Nephron progenitor cell (in vitro differentiated cells): ENCODE measurements at regions not wholly inside any gene's neighbourhood (a gene's known extent, or its start where the extent isn't known, plus 50 kb on each side); places are given as distances from the start of the nearest gene placed in this dataset.

Source experiments
- DNase-seq: peaks from one replicate; pipeline ENCODE4 v3.0.0; 2021
- H3K27ac Mint-ChIP-seq: 2 replicates; pipeline ENCODE4 v1.8.0; 2021; ENCODE audit warnings: mild to moderate bottlenecking, moderate library complexity, mixed read lengths
- H3K27me3 Mint-ChIP-seq: 2 replicates; pipeline ENCODE4 v1.8.0; 2021; ENCODE audit warnings: mild to moderate bottlenecking, low read depth, mixed read lengths; ENCODE audit not compliant: poor library complexity
- H3K36me3 Mint-ChIP-seq: 2 replicates; pipeline ENCODE4 v1.8.0; 2021; ENCODE audit warnings: low read depth, mixed read lengths
- H3K4me1 Mint-ChIP-seq: 2 replicates; pipeline ENCODE4 v1.8.0; 2021; ENCODE audit warnings: mixed read lengths
- H3K4me3 Mint-ChIP-seq: 2 replicates; pipeline ENCODE4 v1.8.0; 2021; ENCODE audit warnings: mild to moderate bottlenecking, moderate library complexity, mixed read lengths
- H3K9me3 Mint-ChIP-seq: 2 replicates; pipeline ENCODE4 v1.8.0; 2021; ENCODE audit warnings: mild to moderate bottlenecking, moderate library complexity, mixed read lengths
- TF ChIP-seq, protein P1 (sequence below): fragments of 200-600 bp; sonication (generic); IDR thresholded peaks from 2 replicates; pipeline ENCODE4 v1.5.0; 2021; ENCODE audit warnings: antibody characterized with exemption

DNA sequence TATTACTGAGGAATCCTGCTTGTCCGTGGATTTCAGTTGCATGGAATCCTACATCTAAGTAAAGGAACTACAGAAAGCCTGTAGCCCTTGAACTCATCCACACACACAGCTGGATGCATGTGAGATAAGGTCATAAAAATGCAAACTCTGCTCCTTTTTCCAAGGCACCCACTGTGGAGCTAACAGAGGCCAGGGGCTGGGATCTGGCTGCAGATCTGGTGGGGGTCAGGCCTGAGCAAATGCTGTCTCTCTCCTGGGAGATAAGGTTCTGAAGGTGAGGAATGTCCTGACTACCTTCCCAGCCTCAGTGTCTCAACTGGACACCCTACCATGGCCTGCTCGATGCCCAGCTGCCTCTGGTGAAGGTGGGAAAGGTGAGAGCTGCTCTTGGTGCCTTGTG is 321.5 kb downstream of the LRFN2 start:
- H3K4me3 Mint-ChIP-seq = no peak overlapping the region
- H3K27me3 Mint-ChIP-seq = peaks cover 5% of the 10 kb centered on the region
- DNase-seq = no peak
- no peaks in the 10 kb centered on the region for H3K9me3 Mint-ChIP-seq
- no peaks in the 10 kb centered on the region for H3K4me1 Mint-ChIP-seq
- H3K27ac Mint-ChIP-seq = no peak overlapping the region
- TF ChIP-seq, protein P1, sequence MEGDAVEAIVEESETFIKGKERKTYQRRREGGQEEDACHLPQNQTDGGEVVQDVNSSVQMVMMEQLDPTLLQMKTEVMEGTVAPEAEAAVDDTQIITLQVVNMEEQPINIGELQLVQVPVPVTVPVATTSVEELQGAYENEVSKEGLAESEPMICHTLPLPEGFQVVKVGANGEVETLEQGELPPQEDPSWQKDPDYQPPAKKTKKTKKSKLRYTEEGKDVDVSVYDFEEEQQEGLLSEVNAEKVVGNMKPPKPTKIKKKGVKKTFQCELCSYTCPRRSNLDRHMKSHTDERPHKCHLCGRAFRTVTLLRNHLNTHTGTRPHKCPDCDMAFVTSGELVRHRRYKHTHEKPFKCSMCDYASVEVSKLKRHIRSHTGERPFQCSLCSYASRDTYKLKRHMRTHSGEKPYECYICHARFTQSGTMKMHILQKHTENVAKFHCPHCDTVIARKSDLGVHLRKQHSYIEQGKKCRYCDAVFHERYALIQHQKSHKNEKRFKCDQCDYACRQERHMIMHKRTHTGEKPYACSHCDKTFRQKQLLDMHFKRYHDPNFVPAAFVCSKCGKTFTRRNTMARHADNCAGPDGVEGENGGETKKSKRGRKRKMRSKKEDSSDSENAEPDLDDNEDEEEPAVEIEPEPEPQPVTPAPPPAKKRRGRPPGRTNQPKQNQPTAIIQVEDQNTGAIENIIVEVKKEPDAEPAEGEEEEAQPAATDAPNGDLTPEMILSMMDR = no peak
- no peaks in the 10 kb centered on the region for H3K36me3 Mint-ChIP-seq

DNA sequence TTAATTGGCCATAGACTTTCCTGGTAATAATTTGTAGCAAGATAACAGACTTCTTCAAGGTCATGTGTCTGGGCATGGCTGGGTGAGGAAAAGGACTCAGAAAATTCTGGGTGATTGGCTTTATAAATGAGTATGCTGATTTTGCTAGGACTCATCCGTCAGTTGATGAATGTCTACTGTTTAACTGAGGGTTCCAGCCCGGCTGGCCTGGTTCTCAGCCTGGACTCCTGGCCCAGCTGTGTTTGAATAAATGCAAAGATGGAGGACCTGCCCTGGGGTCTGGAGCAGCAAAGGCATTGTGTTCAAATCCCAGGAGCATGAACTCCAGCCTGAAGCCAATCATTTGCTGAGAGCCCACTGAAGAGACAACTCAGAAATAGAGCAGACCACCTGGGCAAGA is 323.2 kb downstream of the LRFN2 start:
- H3K27me3 Mint-ChIP-seq = peaks cover 5% of the 10 kb centered on the region
- H3K36me3 Mint-ChIP-seq = no peaks in the 10 kb centered on the region
- DNase-seq = no peak
- H3K27ac Mint-ChIP-seq = no peak overlapping the region
- no peaks in the 10 kb centered on the region for H3K4me1 Mint-ChIP-seq
- no peaks in the 10 kb centered on the region for H3K9me3 Mint-ChIP-seq
- TF ChIP-seq, protein P1 = no peak
- no peak overlapping the region for H3K4me3 Mint-ChIP-seq

DNA sequence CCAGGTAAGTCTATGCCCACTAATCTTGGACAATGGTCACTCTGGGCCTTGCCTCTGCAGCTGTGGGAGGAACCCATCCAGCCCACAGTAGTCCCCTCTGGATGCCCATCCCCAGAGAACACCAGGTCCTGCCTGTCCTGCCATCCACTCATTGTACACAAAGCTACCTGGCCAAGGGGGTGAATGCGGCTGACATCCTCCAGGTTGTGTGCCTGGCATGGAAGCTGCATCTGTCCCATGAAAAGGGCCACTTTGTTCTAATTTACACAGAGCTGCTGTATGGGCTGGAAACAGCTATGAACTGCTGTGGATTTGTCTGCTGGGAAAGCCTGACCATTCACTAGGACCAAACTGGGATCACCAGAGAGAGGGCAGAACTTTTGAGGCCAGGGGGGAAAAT is 324.8 kb downstream of the LRFN2 start:
- DNase-seq = no peak
- TF ChIP-seq, protein P1 = no peak
- Mint-ChIP-seq H3K36me3 (no peaks in the 10 kb centered on the region), H3K4me3 (no peak overlapping the region), H3K4me1 (no peaks in the 10 kb centered on the region), H3K9me3 (no peaks in the 10 kb centered on the region), H3K27me3 (peaks cover 5% of the 10 kb centered on the region), H3K27ac (no peak overlapping the region)

DNA sequence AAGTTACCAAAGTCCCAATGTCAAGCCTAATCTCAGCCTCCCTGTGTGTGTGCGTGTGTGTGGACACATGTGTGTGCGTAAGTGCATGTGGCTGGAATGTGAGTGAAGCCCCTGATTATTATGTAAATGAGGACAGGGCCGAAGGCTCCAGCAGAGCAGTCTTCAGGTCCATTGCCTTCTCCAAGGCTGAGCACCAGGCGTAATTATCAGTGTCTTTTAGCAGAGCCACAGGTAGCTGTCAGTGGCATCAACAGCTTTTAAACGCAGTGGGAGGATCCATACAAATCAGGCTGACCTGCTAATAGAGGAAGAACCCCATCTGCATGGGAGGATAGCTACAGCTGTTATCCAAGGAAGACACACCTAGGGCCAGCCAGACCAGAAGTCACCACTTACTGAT is 324.3 kb upstream of the MOCS1 start:
- Mint-ChIP-seq H3K27ac (no peak overlapping the region), H3K4me3 (no peak overlapping the region), H3K36me3 (no peaks in the 10 kb centered on the region), H3K9me3 (no peaks in the 10 kb centered on the region), H3K4me1 (peaks cover 8% of the 10 kb centered on the region), H3K27me3 (peaks cover 9% of the 10 kb centered on the region)
- TF ChIP-seq, protein P1 = no peak
- DNase-seq = no peak

DNA sequence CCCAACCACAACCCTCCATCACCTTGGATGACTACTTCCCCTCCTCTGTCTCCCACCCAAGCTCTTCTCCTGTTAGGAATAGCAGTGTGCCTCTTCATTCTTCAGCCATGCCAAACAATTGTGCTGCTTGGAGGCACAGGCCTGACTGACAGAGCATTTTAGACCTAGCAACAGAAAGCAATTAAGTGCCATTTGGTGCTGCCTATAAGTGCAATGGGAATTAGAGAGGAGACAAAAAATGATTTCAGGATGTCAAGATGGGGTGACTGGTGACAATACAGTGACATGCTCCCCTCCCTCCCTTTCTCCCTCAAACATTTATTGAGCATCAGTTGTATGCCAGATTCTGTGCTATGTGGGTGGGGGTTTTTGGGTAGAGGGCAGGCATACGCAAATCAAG is 322.6 kb upstream of the MOCS1 start:
- Mint-ChIP-seq H3K27me3 (peaks cover 3% of the 10 kb centered on the region), H3K4me1 (peaks cover 8% of the 10 kb centered on the region), H3K9me3 (no peaks in the 10 kb centered on the region), H3K36me3 (no peaks in the 10 kb centered on the region), H3K4me3 (no peak overlapping the region), H3K27ac (no peak overlapping the region)
- TF ChIP-seq, protein P1 = no peak
- DNase-seq = no peak

DNA sequence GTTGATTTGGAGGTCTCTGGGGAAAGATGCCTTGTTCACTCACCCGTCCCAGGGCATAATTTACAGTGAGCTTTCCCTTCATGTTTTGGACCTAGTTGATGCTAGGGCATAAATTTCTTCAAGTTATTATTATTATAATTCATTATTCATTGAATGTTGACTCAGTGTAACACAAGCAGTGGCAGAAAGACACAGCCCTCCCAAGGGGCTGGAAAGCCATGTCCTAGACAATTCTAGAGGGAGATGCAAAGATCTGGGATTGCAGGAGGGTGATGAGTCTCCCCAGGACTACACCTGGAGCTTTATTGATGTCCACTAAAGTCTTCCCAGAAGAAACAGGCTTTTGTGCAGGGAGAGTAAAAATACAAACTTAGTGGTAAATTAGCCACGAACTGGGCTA is 322.0 kb upstream of the MOCS1 start:
- Mint-ChIP-seq H3K27me3 (peaks cover 3% of the 10 kb centered on the region), H3K9me3 (no peaks in the 10 kb centered on the region), H3K27ac (no peak overlapping the region), H3K36me3 (no peaks in the 10 kb centered on the region), H3K4me3 (no peak overlapping the region), H3K4me1 (peaks cover 8% of the 10 kb centered on the region)
- TF ChIP-seq, protein P1 = no peak
- no peak for DNase-seq
